ENCODE measurements at regions not wholly inside any gene's neighbourhood (a gene's known extent, or its start where the extent isn't known, plus 50 kb on each side); places are given as distances from the start of the nearest gene placed in this dataset.

- DNase-seq: no peak
- CTCF ChIA-PET: no interaction called here
- Mint-ChIP-seq H3K4me3 (no peak overlapping the region), H3K27ac (no peak overlapping the region), H3K4me1 (ENCODE audit: low read depth) (no peaks in the 10 kb centered on the region), H3K36me3 (ENCODE audit: low read depth) (no peaks in the 10 kb centered on the region), H3K27me3 (ENCODE audit: low read depth) (no peaks in the 10 kb centered on the region), H3K9me3 (peaks cover 18% of the 10 kb centered on the region)
- intact Hi-C loops (cut with micrococcal nuclease): no loop called here
These were observed 817.8 kb upstream of the CXADR start for GRCh38 chr21:16695074-16695473.

GRCh38 chr21:16707274-16707673, 805.6 kb upstream of the CXADR start:
- DNase-seq: no peak
- H3K36me3 Mint-ChIP-seq (ENCODE audit: low read depth): no peaks in the 10 kb centered on the region
- H3K27me3 Mint-ChIP-seq (ENCODE audit: low read depth): no peaks in the 10 kb centered on the region
- peaks cover 8% of the 10 kb centered on the region for H3K9me3 Mint-ChIP-seq
- no peaks in the 10 kb centered on the region for H3K4me1 Mint-ChIP-seq (ENCODE audit: low read depth)
- CTCF ChIA-PET: no interaction called here
- intact Hi-C loops (cut with micrococcal nuclease): no loop called here
- no peak overlapping the region for H3K27ac Mint-ChIP-seq
- no peak overlapping the region for H3K4me3 Mint-ChIP-seq

GRCh38 chr21:16708101-16708835, 804.6 kb upstream of the CXADR start:
- H3K9me3 Mint-ChIP-seq: peaks cover 8% of the 10 kb centered on the region
- no peak for DNase-seq
- no peak overlapping the region for H3K4me3 Mint-ChIP-seq
- no peaks in the 10 kb centered on the region for H3K27me3 Mint-ChIP-seq (ENCODE audit: low read depth)
- H3K4me1 Mint-ChIP-seq (ENCODE audit: low read depth): no peaks in the 10 kb centered on the region
- CTCF ChIA-PET: no interaction called here
- intact Hi-C loops (cut with micrococcal nuclease): no loop called here
- H3K27ac Mint-ChIP-seq: no peak overlapping the region
- H3K36me3 Mint-ChIP-seq (ENCODE audit: low read depth): no peaks in the 10 kb centered on the region

DNA sequence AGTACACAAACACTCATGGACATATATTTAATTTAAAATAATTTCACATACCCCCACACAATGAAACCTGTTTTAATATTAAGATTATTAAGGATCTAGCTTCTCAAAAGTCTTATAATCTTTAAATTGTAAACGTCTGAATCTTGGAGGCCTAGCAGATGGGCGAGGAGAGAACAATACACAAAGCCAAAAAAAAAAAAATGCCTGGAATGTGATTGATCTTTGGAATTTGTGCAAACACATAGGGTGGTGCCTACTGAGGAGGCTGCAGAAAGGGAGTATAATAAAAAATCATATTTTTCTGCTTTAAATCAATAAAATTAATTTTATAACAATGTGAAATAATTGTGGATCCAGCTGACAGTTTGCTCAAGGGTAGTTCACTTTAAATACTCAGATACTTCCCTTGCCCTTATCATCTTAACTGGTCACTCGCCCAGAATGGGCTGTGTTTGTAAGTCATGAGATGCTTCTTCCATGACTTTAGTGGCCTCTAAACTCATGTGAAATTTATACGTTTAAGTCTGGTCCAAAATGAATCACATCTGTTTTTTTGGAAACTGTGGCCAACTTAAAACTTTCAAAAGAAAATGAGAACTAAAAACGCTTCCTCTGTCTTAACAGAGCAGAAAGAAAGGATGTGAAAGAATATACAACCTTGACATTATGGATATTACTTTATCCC, 802.8 kb upstream of the CXADR start:
- Mint-ChIP-seq H3K9me3 (peaks cover 8% of the 10 kb centered on the region), H3K36me3 (ENCODE audit: low read depth) (no peaks in the 10 kb centered on the region), H3K27ac (no peak overlapping the region), H3K27me3 (ENCODE audit: low read depth) (no peaks in the 10 kb centered on the region), H3K4me1 (ENCODE audit: low read depth) (no peaks in the 10 kb centered on the region), H3K4me3 (no peak overlapping the region)
- DNase-seq: no peak
- intact Hi-C loops (cut with micrococcal nuclease): no loop called here
- CTCF ChIA-PET: no interaction called here

DNA sequence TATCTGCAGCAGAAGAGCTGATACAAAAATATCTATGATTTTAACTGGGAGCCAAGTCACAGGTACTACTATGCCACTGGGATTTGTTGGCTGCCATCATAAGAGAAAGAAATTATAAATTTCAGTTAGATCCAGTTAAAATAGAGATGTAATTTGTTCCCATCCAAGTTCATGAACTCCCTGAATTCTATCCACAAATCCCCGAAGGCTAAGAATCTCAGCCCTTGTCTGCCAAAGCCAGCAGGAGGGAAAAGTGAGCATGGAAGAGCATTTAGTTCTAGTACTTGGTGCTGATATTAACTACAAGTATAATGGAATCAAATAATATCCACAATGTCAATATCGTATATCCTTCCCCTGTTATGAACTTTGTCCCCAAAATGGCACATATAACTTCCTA, 801.1 kb upstream of the CXADR start:
- intact Hi-C loops (cut with micrococcal nuclease): no loop called here
- Mint-ChIP-seq H3K4me1 (ENCODE audit: low read depth) (no peaks in the 10 kb centered on the region), H3K36me3 (ENCODE audit: low read depth) (no peaks in the 10 kb centered on the region), H3K4me3 (no peak overlapping the region), H3K27ac (no peak overlapping the region), H3K9me3 (peaks cover 7% of the 10 kb centered on the region), H3K27me3 (ENCODE audit: low read depth) (no peaks in the 10 kb centered on the region)
- DNase-seq: no peak
- CTCF ChIA-PET: no interaction called here

- Mint-ChIP-seq H3K4me3 (no peak overlapping the region), H3K4me1 (ENCODE audit: low read depth) (no peaks in the 10 kb centered on the region), H3K9me3 (peaks cover 10% of the 10 kb centered on the region), H3K36me3 (ENCODE audit: low read depth) (no peaks in the 10 kb centered on the region), H3K27ac (no peak overlapping the region), H3K27me3 (ENCODE audit: low read depth) (no peaks in the 10 kb centered on the region)
- intact Hi-C loops (cut with micrococcal nuclease): no loop called here
- DNase-seq: no peak
- CTCF ChIA-PET: no interaction called here
These were observed 799.3 kb upstream of the CXADR start for GRCh38 chr21:16713331-16714117.

- CTCF ChIA-PET: interaction anchor here (2.1 kb wide), 1 partner anchor 12 kb away, joined by 8 read pairs; no protein-coding TSS in a partner anchor
- H3K27ac Mint-ChIP-seq: no peak overlapping the region
- no peaks in the 10 kb centered on the region for H3K36me3 Mint-ChIP-seq (ENCODE audit: low read depth)
- H3K9me3 Mint-ChIP-seq: peaks cover 4% of the 10 kb centered on the region
- no peak for DNase-seq
- H3K4me1 Mint-ChIP-seq (ENCODE audit: low read depth): no peaks in the 10 kb centered on the region
- no peak overlapping the region for H3K4me3 Mint-ChIP-seq
- no peaks in the 10 kb centered on the region for H3K27me3 Mint-ChIP-seq (ENCODE audit: low read depth)
- intact Hi-C loops (cut with micrococcal nuclease): no loop called here
These were observed 772.3 kb upstream of the CXADR start for GRCh38 chr21:16740511-16740910.

DNA sequence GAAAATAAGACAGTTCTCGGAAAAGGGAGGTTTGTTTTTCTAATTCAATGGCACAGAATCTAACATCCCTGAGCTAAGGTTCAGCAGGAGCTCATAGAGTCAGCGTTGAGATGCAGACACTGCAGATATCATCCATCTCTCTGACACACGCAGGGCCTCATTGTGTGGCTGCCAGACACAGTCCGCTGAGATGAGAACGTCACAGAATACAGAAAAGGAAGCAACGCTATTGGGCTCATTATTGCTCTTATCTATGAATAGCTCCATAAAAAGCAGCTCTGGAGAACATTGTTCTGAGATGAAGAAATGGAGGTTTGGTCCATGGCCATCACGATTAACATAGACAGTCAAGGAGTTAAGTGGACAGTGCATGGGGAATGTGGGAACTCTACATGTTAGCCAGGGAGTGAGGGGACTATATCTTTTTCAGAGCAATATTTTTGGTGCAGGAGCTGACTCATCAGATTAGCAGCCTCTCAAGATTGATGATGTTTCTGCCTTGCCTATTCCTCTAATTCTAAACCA, 771.6 kb upstream of the CXADR start:
- no peak for DNase-seq
- intact Hi-C loops (cut with micrococcal nuclease): no loop called here
- Mint-ChIP-seq H3K27ac (no peak overlapping the region), H3K9me3 (peaks cover 4% of the 10 kb centered on the region), H3K4me3 (no peak overlapping the region), H3K36me3 (ENCODE audit: low read depth) (no peaks in the 10 kb centered on the region), H3K27me3 (ENCODE audit: low read depth) (no peaks in the 10 kb centered on the region), H3K4me1 (ENCODE audit: low read depth) (no peaks in the 10 kb centered on the region)
- CTCF ChIA-PET: interaction anchor here (2.1 kb wide), 1 partner anchor 12 kb away, joined by 8 read pairs; no protein-coding TSS in a partner anchor

GRCh38 chr21:16742131-16742641, 770.7 kb upstream of the CXADR start:
- intact Hi-C loops (cut with micrococcal nuclease): no loop called here
- Mint-ChIP-seq H3K36me3 (ENCODE audit: low read depth) (no peaks in the 10 kb centered on the region), H3K9me3 (peaks cover 4% of the 10 kb centered on the region), H3K27me3 (ENCODE audit: low read depth) (no peaks in the 10 kb centered on the region), H3K4me1 (ENCODE audit: low read depth) (no peaks in the 10 kb centered on the region), H3K27ac (no peak overlapping the region), H3K4me3 (no peak overlapping the region)
- CTCF ChIA-PET: no interaction called here
- DNase-seq: no peak

DNA sequence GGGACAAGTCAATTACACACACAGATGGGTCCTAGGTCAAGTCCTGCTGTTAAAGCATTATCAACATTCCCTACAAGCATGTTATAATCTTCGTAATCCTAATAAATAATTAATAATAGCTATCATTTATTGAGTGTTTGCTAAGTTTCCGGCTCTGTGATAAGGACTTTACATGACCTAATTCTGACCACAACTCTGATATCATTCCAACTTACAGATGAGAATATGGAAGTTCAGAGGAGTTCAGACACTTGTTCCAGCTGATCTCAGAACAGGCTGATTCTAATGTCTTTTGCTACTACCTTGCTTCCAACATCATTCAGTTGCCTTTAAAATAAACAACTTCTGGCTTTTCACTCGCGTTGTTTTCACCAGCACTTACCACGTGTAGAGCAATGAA, 770.1 kb upstream of the CXADR start:
- Mint-ChIP-seq H3K27ac (no peak overlapping the region), H3K9me3 (peaks cover 4% of the 10 kb centered on the region), H3K4me1 (ENCODE audit: low read depth) (no peaks in the 10 kb centered on the region), H3K4me3 (no peak overlapping the region), H3K36me3 (ENCODE audit: low read depth) (no peaks in the 10 kb centered on the region), H3K27me3 (ENCODE audit: low read depth) (no peaks in the 10 kb centered on the region)
- CTCF ChIA-PET: no interaction called here
- intact Hi-C loops (cut with micrococcal nuclease): no loop called here
- DNase-seq: no peak

DNA sequence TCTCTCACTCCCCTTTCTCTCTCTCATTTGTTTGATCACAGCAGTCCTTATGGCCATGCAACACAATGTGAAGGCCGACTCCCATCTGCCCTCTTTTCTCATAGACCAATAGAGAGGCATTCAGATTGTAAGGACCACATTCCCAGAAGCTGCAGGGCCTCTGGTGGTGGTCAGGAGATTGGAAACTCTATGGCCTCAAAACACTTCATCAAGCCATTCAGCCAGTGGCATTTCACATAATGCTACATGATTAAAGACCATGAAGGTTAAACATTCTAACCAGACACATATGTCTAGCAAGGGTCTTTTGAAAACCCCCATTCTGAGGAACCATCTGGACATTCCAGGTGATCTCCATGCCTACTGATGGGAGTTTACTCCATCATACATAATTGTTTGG, 769.5 kb upstream of the CXADR start:
- intact Hi-C loops (cut with micrococcal nuclease): no loop called here
- Mint-ChIP-seq H3K4me3 (no peak overlapping the region), H3K4me1 (ENCODE audit: low read depth) (no peaks in the 10 kb centered on the region), H3K9me3 (peaks cover 4% of the 10 kb centered on the region), H3K27ac (no peak overlapping the region), H3K27me3 (ENCODE audit: low read depth) (no peaks in the 10 kb centered on the region), H3K36me3 (ENCODE audit: low read depth) (no peaks in the 10 kb centered on the region)
- CTCF ChIA-PET: no interaction called here
- no peak for DNase-seq

DNA sequence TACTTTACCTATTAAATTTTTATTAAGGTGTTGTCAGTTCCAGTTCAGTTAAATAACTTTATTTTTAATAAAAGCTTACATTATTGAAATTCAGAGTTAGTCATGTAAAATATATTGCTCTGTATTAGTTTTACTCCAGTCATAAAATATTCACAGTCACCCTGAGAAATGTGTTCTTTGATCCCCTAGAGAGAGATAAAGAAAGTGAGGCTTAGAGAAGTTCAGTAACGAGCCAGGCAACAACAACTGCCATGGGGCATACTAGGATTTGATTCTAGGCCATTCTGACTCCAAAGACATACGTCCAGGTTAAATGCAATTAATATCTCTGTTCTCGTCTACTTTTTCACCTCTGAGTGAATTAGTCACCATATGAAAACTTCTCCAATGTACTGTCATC, 761.9 kb upstream of the CXADR start:
- CTCF ChIA-PET: no interaction called here
- Mint-ChIP-seq H3K4me1 (ENCODE audit: low read depth) (no peaks in the 10 kb centered on the region), H3K27ac (no peak overlapping the region), H3K27me3 (ENCODE audit: low read depth) (no peaks in the 10 kb centered on the region), H3K9me3 (peaks cover 3% of the 10 kb centered on the region), H3K4me3 (no peak overlapping the region), H3K36me3 (ENCODE audit: low read depth) (no peaks in the 10 kb centered on the region)
- intact Hi-C loops (cut with micrococcal nuclease): no loop called here
- DNase-seq: no peak
